ENCODE measurements at regions not wholly inside any gene's neighbourhood (a gene's known extent, or its start where the extent isn't known, plus 50 kb on each side); places are given as distances from the start of the nearest gene placed in this dataset.

DNA sequence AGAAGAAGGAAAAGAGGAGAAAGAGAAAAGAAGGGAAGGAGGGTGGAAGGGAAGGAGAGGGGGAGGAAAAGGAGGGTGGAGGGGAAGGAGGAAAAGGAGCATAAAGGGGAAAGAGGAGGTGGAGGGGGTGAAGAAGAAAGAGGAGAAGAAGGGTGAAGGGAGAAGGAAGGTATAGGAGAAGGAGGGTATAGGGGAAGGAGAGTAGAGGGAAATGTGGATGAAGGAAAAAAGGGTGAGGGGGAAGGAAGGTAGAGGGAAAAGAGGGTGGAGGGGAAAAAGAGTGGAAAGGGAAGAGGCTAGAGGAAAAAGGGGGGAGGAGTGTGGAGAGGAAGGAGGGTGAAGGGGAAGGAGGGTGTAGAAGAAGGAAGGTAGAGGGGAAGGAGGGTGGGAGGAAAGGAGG, 928.6 kb downstream of the UQCRFS1 start:
- CTCF ChIA-PET: no interaction called here
- POLR2A ChIA-PET: no interaction called here
- ATAC-seq (no peak), DNase-seq (ENCODE audit: low read depth in 1 of 2, low spot score in 1 of 2) (no peak), FAIRE-seq (no peak)
- TF ChIP-seq JUN (IDR thresholded peaks at IDR 0.05) (no peak), HOXB13 (CRISPR knock-in tag; IDR thresholded peaks at IDR 0.05; ENCODE audit: low read depth) (no peak), MAFK (IDR thresholded peaks at IDR 0.05; ENCODE audit: partially characterized antibody) (no peak), HDAC2 (IDR thresholded peaks at IDR 0.05) (no peak), EP300 (IDR thresholded peaks at IDR 0.05) (no peak), ZC3H11A (IDR thresholded peaks at IDR 0.05) (no peak), CBX2 (IDR thresholded peaks at IDR 0.05; ENCODE audit: borderline replicate concordance, low read depth) (no peak), HOXA7 (CRISPR knock-in tag; IDR thresholded peaks at IDR 0.05) (no peak), TP53 (CRISPR knock-in tag; IDR thresholded peaks at IDR 0.05) (no peak), KDM5A (IDR thresholded peaks at IDR 0.05) (no peak), RARB (CRISPR knock-in tag; IDR thresholded peaks at IDR 0.05) (no peak), RFX5 (IDR thresholded peaks at IDR 0.05) (no peak), ZNF302 (CRISPR knock-in tag; IDR thresholded peaks at IDR 0.05) (no peak), HOXB5 (CRISPR knock-in tag; IDR thresholded peaks at IDR 0.05) (no peak), ESRRA (IDR thresholded peaks at IDR 0.05; ENCODE audit: borderline replicate concordance, low read length) (no peak)
- TF ChIP-seq, protein P1, sequence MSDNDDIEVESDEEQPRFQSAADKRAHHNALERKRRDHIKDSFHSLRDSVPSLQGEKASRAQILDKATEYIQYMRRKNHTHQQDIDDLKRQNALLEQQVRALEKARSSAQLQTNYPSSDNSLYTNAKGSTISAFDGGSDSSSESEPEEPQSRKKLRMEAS (IDR thresholded peaks at IDR 0.05): no peak
- TF ChIP-seq, protein P2, sequence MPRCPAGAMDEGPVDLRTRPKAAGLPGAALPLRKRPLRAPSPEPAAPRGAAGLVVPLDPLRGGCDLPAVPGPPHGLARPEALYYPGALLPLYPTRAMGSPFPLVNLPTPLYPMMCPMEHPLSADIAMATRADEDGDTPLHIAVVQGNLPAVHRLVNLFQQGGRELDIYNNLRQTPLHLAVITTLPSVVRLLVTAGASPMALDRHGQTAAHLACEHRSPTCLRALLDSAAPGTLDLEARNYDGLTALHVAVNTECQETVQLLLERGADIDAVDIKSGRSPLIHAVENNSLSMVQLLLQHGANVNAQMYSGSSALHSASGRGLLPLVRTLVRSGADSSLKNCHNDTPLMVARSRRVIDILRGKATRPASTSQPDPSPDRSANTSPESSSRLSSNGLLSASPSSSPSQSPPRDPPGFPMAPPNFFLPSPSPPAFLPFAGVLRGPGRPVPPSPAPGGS (IDR thresholded peaks at IDR 0.05): no peak
- TF ChIP-seq, protein P3, sequence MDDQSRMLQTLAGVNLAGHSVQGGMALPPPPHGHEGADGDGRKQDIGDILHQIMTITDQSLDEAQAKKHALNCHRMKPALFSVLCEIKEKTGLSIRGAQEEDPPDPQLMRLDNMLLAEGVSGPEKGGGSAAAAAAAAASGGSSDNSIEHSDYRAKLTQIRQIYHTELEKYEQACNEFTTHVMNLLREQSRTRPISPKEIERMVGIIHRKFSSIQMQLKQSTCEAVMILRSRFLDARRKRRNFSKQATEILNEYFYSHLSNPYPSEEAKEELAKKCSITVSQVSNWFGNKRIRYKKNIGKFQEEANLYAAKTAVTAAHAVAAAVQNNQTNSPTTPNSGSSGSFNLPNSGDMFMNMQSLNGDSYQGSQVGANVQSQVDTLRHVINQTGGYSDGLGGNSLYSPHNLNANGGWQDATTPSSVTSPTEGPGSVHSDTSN (IDR thresholded peaks at IDR 0.05): no peak
- peaks cover 9% of the 10 kb centered on the region; the same call in 2 of the 3 replicates for H3K9me3 ChIP-seq
- H3K4me2 ChIP-seq: no peak overlapping the region
- no peaks in the 10 kb centered on the region for H3K4me1 ChIP-seq
- no peak overlapping the region for H3K4me3 ChIP-seq
- no peak overlapping the region for H3K27ac ChIP-seq

DNA sequence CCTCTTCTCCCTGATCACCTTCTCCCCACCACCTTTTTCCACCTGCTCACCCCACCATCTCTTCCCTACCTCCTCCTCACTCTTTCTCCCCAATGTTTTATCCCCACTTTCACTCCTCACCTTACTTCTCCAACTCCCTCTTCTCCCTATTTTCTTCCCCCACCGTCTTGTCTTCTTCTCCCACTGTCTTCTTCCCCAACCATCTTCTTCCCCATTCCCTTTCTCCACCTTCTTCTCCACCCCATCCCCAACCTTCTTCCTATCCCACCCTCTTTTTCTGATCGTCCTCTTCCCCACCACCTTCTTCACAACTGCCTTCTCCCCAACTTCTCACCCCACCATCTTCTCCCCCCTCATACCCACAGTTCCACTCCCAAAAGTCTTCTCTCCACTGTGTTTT, 929.4 kb downstream of the UQCRFS1 start:
- ChIA-PET CTCF (interaction anchor here (0.7 kb wide), 1 partner anchor 90 kb away, joined by 3 read pairs; no protein-coding TSS in a partner anchor), POLR2A (no interaction called here)
- no peak for DNase-seq (ENCODE audit: low read depth in 1 of 2, low spot score in 1 of 2)
- WGBS (ENCODE audit: missing lambda C conversion rate): 7% methylated on average over 2 of the region's 2 CpGs
- ATAC-seq: no peak
- Histone ChIP-seq H3K9me3 (peaks cover 8% of the 10 kb centered on the region; the same call in 2 of the 3 replicates), H3K4me2 (no peak overlapping the region), H3K4me1 (no peaks in the 10 kb centered on the region), H3K4me3 (no peak overlapping the region), H3K27ac (no peak overlapping the region)
- FAIRE-seq: no peak
- TF ChIP-seq, protein P4, sequence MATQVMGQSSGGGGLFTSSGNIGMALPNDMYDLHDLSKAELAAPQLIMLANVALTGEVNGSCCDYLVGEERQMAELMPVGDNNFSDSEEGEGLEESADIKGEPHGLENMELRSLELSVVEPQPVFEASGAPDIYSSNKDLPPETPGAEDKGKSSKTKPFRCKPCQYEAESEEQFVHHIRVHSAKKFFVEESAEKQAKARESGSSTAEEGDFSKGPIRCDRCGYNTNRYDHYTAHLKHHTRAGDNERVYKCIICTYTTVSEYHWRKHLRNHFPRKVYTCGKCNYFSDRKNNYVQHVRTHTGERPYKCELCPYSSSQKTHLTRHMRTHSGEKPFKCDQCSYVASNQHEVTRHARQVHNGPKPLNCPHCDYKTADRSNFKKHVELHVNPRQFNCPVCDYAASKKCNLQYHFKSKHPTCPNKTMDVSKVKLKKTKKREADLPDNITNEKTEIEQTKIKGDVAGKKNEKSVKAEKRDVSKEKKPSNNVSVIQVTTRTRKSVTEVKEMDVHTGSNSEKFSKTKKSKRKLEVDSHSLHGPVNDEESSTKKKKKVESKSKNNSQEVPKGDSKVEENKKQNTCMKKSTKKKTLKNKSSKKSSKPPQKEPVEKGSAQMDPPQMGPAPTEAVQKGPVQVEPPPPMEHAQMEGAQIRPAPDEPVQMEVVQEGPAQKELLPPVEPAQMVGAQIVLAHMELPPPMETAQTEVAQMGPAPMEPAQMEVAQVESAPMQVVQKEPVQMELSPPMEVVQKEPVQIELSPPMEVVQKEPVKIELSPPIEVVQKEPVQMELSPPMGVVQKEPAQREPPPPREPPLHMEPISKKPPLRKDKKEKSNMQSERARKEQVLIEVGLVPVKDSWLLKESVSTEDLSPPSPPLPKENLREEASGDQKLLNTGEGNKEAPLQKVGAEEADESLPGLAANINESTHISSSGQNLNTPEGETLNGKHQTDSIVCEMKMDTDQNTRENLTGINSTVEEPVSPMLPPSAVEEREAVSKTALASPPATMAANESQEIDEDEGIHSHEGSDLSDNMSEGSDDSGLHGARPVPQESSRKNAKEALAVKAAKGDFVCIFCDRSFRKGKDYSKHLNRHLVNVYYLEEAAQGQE (IDR thresholded peaks at IDR 0.05): no peak
- TF ChIP-seq, protein P2 (IDR thresholded peaks at IDR 0.05): no peak
- TF ChIP-seq CHD2 (IDR thresholded peaks at IDR 0.05; ENCODE audit: low read length, partially characterized antibody): no peak
- TF ChIP-seq, protein P5, sequence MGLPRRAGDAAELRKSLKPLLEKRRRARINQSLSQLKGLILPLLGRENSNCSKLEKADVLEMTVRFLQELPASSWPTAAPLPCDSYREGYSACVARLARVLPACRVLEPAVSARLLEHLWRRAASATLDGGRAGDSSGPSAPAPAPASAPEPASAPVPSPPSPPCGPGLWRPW (IDR thresholded peaks at IDR 0.05): no peak
- TF ChIP-seq JUNB (IDR thresholded peaks at IDR 0.05): no peak
- TF ChIP-seq HEYL (CRISPR knock-in tag; IDR thresholded peaks at IDR 0.05): no peak
- TF ChIP-seq RCOR1 (IDR thresholded peaks at IDR 0.05; ENCODE audit: low read depth, low read length): no peak
- TF ChIP-seq FOSL2 (IDR thresholded peaks at IDR 0.05): no peak
- TF ChIP-seq FOSL2 (CRISPR knock-in tag; IDR thresholded peaks at IDR 0.05): no peak
- TF ChIP-seq, protein P6, sequence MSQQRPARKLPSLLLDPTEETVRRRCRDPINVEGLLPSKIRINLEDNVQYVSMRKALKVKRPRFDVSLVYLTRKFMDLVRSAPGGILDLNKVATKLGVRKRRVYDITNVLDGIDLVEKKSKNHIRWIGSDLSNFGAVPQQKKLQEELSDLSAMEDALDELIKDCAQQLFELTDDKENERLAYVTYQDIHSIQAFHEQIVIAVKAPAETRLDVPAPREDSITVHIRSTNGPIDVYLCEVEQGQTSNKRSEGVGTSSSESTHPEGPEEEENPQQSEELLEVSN (IDR thresholded peaks at IDR 0.05; ENCODE audit: borderline replicate concordance, low read depth): no peak
- TF ChIP-seq, protein P3 (IDR thresholded peaks at IDR 0.05): no peak
- TF ChIP-seq, protein P7, sequence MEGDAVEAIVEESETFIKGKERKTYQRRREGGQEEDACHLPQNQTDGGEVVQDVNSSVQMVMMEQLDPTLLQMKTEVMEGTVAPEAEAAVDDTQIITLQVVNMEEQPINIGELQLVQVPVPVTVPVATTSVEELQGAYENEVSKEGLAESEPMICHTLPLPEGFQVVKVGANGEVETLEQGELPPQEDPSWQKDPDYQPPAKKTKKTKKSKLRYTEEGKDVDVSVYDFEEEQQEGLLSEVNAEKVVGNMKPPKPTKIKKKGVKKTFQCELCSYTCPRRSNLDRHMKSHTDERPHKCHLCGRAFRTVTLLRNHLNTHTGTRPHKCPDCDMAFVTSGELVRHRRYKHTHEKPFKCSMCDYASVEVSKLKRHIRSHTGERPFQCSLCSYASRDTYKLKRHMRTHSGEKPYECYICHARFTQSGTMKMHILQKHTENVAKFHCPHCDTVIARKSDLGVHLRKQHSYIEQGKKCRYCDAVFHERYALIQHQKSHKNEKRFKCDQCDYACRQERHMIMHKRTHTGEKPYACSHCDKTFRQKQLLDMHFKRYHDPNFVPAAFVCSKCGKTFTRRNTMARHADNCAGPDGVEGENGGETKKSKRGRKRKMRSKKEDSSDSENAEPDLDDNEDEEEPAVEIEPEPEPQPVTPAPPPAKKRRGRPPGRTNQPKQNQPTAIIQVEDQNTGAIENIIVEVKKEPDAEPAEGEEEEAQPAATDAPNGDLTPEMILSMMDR (IDR thresholded peaks at IDR 0.05): no peak
- TF ChIP-seq POLR2AphosphoS2 (conservative IDR thresholded peaks at IDR 0.05; ENCODE audit: low read length): no peak

Data from A549 (cell line).